GM10248 (cell line): ENCODE measurements at regions not wholly inside any gene's neighbourhood (a gene's known extent, or its start where the extent isn't known, plus 50 kb on each side); places are given as distances from the start of the nearest gene placed in this dataset.

Experiments
- CTCF ChIA-PET: fragments of 300-600 bp; sonication (Branson Sonifier 250); formaldehyde crosslinking; extraction: SDS; loops from one replicate; lab custom pipeline; 2021; ENCODE audit warnings: antibody characterized with exemption; lab: Yijun Ruan, JAX
- POLR2A ChIA-PET: fragments of 350-650 bp; sonication (Branson Sonifier 250); formaldehyde crosslinking; extraction: SDS; loops from one replicate; lab custom pipeline; 2020; ENCODE audit warnings: antibody characterized with exemption; lab: Yijun Ruan, JAX
- DNase-seq: peaks from one replicate; pipeline ENCODE4 v3.0.0; 2012; ENCODE audit errors: extremely low spot score
- CTCF ChIP-seq: IDR thresholded peaks from 2 replicates; pipeline ENCODE4 v1.5.1; 2012; ENCODE audit warnings: mild to moderate bottlenecking, low read depth; ENCODE audit errors: extremely low read depth, missing control alignments, control extremely low read depth

DNA sequence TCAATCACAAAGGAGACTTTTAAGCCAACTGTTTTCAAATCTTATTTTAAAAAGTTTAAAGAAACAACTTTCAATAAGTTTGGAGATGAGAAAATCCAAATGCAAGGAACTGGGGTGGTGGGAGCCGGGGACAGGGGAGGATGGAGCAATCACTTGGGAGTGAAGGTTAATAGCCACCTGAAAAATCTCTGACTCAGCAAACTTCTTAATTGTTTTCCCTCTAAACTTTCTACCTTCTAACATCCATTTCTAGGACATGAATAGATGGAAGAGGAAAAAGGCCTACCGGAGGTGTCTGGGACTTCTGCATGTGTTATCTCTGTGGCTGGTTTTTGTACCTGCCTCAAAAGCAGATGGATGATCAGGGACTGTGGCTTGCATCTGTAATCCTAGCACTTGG is 360.6 kb downstream of the OSTF1 start:
- no peak for TF ChIP-seq CTCF
- no peak for DNase-seq
- CTCF ChIA-PET = no interaction called here
- POLR2A ChIA-PET = no interaction called here

GRCh38 chr9:75451045-75451444 is 362.7 kb downstream of the OSTF1 start:
- CTCF ChIA-PET = interaction anchor here (2.1 kb wide), 1 partner anchor 13 kb away, joined by 5 read pairs; no protein-coding TSS in a partner anchor
- POLR2A ChIA-PET = no interaction called here
- no peak for TF ChIP-seq CTCF
- no peak for DNase-seq

DNA sequence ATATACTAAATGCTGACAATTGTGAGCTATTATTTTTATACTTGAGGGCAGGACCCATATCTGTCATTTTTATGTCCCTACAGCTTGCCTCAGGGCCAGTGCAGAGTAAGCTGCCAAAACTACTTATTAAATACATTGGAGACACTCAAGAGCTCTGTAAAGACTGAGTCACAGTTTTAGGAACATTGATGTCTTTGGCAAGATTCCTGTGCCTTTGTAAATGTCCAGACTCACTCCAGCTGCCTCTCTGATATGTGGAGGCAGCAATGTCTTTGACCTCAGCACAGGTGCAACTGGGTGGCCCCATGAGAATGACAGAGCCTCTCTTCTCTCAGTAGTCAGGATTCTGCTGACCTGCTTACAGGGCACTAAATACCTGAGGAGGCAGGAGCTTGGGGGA is 363.2 kb downstream of the OSTF1 start:
- ChIA-PET POLR2A (no interaction called here), CTCF (interaction anchor here (2.1 kb wide), 1 partner anchor 12 kb away, joined by 5 read pairs; no protein-coding TSS in a partner anchor)
- DNase-seq = no peak
- no peak for TF ChIP-seq CTCF

- DNase-seq = no peak
- ChIA-PET CTCF (interaction anchor here (2.1 kb wide), 1 partner anchor 11 kb away, joined by 5 read pairs; no protein-coding TSS in a partner anchor), POLR2A (no interaction called here)
- TF ChIP-seq CTCF = no peak
Observed at GRCh38 chr9:75452512-75452911, 364.2 kb downstream of the OSTF1 start.

GRCh38 chr9:75454043-75454442 is 365.7 kb downstream of the OSTF1 start:
- no peak for TF ChIP-seq CTCF
- no peak for DNase-seq
- CTCF ChIA-PET = interaction anchor here (0.9 kb wide), 1 partner anchor 24 kb away, joined by 3 read pairs; no protein-coding TSS in a partner anchor
- POLR2A ChIA-PET = no interaction called here

DNA sequence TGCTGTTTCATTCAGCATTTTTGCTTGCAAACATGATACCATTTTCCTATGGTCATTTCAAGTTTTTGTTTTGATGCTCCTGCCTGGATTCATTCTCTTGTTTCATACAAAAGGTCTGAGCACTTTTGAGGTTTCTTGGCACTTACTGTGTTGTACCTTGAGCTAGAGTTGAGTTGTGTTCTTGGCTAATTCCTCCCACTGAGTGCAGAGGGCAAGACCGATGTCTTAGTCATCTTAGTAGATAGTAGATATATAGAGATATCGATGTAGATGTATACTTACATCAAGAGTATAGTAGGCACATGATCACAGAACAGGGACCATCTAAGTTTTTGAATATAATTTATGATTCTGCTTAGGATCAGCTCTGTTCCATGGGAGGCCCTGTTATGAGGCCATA is 366.6 kb downstream of the OSTF1 start:
- no peak for DNase-seq
- CTCF ChIA-PET = interaction anchor here (0.9 kb wide), 1 partner anchor 25 kb away, joined by 3 read pairs; no protein-coding TSS in a partner anchor
- no peak for TF ChIP-seq CTCF
- POLR2A ChIA-PET = no interaction called here
